GM23248 (cell line): ENCODE measurements at regions not wholly inside any gene's neighbourhood (a gene's known extent, or its start where the extent isn't known, plus 50 kb on each side); places are given as distances from the start of the nearest gene placed in this dataset.

Experiments
- EZH2 ChIP-seq: fragments of 200-600 bp; sonication (generic); IDR thresholded peaks from 2 replicates; pipeline ENCODE4 v1.6.1; 2018; ENCODE audit warnings: antibody characterized with exemption, mild to moderate bottlenecking; ENCODE audit not compliant: insufficient read depth, poor library complexity, severe bottlenecking
- EZH2phosphoT487 ChIP-seq: fragments of 200-600 bp; sonication (generic); IDR thresholded peaks from 2 replicates; pipeline ENCODE4 v1.6.1; 2018; ENCODE audit warnings: antibody characterized with exemption, moderate library complexity, mild to moderate bottlenecking, low read depth; ENCODE audit not compliant: insufficient read depth

DNA sequence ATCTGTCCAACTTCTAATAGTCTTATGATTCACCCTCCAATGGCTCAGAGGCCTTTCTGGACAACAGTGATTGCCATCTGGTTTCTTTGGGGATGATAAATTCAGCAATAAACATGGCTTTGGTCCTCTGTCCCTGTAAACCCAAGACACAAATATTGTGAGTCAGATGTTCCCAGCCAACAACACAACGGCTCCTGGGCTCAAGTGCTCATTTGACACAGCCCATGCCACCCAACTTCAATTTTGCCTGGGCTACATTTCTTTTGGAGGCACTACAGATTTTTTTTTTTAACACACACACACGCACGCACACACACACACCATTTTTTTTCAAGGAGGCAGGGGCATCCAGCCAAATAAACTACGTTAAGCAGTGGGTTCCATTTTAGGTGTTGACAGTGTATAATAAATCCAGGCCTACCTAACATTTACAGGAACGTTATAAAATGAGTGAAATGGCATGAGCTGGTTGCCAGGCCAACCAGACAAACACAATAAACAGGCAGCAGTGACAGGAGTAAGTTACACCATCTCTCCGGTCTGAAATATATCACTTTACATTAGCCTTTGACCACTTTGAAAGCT, 939.9 kb upstream of the SOX9 start:
- TF ChIP-seq EZH2, result no peak
- no peak for TF ChIP-seq EZH2phosphoT487
